ENCODE measurements at regions not wholly inside any gene's neighbourhood (a gene's known extent, or its start where the extent isn't known, plus 50 kb on each side); places are given as distances from the start of the nearest gene placed in this dataset.

DNA sequence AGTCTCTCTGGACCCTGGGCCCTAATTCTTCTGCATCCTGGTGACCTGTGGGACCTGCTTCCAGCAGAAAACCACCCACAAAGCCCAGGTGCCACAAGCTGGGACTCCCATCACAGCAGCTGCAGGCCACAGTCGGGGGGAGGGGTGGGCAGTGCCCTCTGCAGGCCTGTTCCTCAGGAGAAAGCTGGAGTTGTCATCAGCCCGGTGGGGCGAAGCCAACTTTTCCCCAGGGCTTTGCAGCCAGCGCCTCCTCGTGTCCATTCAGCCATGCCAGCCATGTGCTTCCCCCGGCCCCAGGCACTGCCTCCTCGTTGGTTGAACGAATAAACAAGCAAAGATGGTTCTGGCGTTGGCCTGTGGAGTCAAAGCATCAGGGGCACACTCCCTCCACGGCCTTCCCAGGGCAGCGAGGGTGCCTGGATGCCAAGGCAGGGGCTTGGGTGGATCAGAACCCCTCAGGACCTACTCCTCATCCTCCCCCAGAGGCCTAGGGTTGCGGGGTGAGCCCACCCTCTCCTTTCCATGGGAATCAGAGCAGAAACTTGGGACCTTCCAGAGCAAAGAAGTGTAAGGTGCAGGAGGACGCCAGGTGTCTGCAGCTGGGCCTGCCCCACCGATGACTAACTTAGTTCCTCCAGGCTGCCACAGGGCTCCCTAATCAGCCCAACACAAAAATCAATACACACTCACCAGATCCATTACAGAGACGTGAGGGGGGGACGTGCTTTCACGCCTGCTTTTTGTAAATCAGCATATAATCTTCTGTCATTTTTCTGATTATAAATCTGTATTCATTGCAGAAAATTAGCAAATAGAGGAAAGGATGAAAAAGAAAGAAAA lies 75.7 kb upstream of the RAB6C start:
- no peak for DNase-seq (ENCODE audit: low read depth, low spot score)

DNA sequence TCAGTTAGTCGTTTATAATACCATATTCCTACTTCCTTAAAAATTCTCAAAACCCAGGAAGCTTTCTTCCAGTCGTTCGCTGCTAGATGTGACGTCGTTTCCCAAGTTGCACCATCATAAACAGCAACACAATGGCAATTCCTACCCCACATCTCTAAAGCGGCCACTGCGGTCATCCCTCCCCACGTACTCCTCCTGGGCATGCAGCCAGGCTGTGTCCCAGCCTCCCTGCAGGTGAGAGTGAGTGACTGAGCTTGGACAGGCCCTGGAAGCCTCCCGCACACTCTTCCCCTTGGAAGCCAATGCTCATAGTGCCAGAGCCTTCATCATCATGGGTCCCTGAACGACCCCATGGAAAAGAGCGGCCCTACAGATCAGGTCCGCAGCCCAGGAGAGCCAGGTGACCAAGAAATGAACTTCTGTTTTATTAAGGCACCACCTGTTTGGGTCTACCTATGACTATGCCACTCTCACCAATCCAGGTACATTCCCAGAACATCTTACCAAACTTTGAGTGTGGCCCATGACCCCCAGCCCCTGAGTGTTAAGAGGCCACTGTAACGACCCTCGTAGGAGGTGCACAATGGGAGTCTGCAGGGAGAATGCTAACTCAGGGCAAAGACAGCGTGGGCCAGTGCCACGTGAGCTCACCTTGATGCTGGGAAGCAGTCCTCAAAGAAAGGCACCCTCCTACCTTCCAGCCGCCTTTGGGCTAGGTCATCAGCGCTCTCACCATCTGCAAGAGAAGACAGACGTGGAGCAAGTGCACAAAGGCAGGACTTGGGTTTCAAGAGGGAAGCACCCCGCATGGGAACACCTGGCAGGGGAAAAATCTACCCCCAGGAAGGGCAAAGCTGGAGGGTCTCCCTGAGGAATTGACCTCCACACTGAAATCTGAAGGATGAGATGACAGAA lies 74.7 kb upstream of the RAB6C start:
- no peak for DNase-seq (ENCODE audit: low read depth, low spot score)

DNA sequence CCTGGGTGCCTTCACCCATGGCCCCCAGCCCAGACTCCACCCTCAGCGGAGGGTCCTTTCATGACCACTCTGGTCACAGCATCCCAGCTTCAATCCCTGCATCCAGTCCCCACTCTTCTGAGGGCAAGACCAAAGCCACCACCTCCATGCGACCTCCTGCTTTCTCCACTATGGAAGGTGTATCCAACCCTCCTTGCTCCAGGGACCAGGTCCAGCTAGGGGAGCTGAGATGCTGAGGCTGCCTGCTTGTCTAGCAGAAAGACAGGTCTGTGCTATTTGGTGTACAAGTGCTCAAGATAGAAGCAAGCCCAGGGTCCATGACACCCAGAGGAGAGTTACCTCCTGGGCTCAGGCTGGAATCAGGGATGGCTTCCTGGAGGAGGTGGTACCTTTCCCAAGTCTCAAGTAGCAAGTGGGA lies 73.8 kb upstream of the RAB6C start:
- DNase-seq (ENCODE audit: low read depth, low spot score) = no peak

DNA sequence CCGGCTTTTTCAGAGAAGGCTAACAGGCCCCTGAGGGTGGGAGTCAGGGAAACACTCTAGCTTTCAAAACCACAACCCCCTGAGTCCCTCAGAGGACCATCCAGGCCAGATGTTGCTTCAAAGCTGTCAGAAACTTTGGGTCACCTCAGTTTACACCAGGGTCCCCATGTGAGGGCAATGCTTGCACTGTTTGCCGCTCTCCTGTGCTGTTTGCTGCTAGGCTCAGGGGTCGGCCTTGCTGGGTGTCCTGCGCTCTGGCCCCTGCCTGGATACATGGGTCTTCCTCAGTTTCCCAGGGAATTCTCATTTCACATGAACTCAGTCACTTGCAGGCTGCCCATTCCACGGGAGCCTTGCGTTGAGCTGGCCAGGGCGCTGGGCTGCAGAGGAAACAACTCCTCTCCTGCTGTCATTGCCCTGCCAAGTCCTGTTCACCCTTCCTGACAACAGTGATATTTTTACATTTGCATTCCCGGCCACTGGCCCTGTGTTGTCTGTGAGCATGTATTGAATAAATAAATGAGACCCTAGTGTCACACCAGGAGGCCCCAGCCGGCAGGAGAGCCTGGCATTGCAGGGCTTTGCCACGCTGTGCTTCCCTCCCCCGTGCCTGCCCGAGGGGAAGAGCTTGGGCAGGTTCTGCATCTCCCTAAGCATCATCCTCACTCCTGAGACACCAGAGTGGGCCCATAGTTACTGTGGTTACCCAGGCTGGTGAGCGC lies 73.2 kb upstream of the RAB6C start:
- no peak for DNase-seq (ENCODE audit: low read depth, low spot score)

DNA sequence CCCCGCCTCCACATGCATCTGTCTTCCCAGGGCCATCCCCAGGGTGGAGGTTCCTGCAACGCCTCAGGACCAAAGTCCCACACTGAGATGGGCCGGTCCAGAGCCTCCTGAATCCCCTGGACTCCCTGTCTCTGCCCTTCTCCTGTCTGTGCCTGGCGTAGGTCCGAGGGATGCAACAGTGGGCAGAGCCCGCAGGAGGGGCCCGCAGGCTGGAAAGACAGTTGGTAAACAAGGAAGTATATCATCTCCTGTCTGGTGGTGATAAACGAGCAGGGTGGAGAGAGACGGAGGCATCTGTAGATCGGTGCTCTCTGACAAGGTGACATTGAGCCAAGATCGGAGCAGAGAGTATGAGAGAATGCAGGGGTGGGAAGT lies 72.6 kb upstream of the RAB6C start:
- no peak for DNase-seq (ENCODE audit: low read depth, low spot score)

DNA sequence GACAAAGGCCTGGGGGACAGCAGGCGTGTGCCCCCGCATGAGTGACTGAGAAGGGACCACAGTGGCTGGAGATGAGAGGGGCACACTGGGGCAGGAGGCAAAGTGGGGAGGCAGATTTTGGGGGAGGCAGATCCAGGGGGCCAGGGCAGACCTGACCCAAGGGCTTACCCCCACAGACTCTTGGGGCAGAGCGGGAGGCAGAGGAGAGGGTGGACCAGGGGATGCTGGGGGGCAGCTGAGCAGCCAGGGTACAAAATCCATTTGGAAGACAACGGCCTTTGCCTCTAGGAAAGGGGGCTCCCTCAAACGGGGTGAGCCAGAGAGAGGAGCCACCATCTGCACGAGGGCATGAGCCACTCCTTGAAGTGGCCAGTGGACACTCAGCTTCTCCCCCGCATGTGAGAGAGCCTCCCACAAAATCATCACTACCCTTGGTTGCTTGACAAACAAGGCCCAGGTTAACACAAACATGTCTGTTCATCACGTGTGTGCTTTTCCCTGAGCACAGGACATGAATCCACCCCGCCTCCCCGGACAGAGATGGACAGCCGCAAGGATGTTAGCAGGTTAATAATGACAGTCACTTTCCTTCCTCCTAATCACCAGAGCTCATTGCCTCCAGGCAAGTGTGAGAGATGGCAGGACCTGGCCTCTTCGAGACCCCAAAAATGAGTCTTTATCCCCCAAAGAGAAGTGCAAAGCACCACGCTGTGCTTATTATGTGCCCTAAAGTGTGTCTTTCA lies 72.0 kb upstream of the RAB6C start:
- DNase-seq (ENCODE audit: low read depth, low spot score) = no peak

DNA sequence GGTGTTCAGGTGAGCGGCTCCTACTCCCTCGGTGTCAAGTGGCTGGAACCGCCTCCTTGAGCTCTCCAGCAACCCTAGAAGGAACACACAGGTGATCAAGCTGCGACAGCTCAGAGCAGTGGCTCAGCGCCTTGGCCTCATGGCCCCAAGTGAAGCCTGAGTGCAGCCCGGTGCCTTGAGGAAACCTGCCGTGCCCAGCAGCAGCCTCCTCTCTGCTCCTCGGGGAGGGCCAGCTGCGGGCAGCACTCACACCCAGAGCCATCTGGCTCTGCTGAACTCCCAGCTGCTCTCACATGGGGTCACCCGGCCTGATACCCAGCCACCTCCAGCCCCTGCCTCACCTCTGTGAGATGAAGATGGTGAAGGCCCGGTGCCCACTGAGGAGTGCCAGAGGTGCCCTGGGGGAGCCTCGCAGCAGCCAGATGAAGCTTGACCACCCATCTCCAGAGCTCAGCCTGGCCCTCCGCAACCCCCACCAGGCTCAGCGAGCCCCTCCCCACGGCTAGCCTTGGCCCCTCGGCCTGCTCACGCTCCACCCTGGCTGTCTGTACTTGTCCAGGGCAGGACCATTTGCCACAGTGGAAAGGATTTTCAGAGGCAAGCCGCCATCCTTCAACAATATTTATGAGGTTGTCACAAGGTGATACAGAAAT lies 70.6 kb upstream of the RAB6C start:
- no peak for DNase-seq (ENCODE audit: low read depth, low spot score)

DNA sequence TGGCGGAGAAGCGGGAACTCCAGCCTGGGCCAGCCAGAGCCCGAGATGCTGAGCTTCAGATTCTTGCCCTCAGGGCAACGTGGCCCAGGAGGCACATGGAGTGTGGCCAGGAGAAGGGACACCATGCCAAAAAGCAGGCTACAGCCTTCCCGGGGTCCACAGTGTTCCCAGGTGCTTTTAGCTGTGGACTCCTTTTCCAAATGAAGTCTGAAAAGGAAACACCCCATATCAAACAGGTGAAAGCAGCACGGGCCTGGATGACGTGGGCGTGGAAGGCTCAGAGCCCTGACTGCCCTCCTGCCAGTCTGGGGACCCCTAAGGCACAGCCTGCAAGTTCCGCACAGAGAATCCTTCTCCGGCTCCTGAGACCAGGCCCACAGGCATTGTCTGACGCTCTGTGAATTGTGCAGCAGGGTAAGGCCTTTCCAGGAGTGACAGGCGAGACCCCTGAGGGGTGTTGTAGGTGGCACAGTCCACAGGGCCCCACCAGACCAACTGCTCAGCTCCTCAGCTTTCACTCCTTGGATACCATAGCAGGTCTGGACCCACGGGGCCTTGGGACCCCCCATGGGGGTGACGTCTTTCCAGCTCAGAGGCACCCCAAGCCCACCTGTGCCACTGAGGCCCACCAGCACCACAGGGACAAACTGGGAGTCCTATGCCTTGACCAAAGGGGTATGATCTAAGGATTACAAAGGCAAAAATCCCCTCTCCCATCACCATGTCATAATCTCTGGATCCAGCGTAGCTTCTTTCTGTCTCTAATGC lies 69.6 kb upstream of the RAB6C start:
- DNase-seq (ENCODE audit: low read depth, low spot score) = no peak

DNA sequence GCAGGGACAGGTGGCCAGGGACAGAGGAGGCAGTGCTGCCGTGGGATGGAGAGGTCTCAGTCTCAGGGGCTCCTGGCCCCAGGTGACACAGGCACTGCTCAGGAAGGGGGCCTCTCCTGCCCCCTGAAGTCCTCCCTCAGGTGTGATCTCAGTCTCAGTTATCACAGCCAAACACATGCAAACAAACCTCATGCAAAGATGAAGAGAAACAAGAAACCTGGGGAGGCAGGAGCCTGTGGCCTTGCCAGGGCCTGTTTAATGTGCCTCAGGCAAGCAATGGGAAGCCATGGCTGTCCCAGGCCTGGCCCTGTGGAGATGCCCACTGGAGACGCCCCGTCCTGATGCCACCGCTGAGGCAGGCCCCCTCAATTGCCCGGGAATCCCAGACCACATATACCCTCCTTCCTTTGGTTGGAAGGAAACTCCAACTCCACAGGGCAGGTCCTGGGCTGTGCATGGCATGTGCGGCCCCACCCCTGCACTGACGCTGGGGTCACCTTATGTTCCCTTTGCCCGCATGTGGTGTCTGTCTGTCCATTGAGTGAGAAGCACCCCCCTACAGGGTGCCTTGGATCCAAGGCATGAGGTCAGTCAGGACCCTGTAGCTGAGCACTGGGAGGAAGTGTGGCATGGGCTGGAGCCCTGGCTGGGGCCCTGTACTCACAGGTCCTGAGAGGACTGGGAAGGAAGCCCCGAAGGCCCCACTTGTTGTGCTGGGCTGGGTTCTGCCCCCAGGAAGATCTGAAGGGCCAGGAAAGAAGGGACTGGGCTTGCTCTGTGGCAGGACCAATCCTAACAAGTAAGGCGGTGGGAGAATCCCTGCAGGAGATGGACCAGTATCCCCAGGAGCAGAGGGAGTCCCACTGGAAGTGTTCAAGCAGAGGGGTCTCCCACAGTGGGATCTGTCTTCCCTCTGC lies 68.8 kb upstream of the RAB6C start:
- no peak for DNase-seq (ENCODE audit: low read depth, low spot score)

DNA sequence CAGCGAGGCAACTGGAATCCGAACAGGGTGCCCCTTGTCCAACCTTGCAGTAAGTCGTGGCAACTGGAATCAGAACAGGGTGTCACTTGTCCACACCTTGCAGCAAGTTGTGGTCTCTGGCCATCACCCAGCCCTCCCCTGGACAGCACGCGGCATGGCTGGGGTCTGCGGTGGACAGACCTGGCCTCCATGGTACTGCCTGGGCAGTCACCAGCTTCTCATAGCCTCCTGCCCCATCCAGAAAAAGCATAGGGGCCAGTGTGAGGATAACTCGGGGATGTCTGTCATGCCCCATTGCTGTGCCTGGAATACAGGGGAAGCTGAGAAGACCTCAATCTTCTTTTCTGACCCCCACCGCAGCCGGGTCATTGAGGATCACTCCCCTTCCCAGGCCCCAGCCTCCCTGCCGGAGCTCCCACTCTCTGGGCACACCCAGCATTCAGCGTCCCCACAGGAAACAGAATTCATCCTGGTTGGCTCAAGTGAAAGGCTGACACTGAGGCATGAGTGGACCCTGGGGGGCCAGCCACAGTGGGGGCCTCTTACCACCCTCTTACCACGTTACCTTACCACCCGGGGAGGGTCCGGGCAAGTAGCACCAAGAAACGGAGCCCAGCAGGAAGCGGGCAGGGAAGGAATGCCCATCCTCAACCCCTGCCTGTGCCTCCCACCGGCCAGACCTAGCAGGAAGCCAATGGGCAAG lies 68.0 kb upstream of the RAB6C start:
- DNase-seq (ENCODE audit: low read depth, low spot score) = no peak

DNA sequence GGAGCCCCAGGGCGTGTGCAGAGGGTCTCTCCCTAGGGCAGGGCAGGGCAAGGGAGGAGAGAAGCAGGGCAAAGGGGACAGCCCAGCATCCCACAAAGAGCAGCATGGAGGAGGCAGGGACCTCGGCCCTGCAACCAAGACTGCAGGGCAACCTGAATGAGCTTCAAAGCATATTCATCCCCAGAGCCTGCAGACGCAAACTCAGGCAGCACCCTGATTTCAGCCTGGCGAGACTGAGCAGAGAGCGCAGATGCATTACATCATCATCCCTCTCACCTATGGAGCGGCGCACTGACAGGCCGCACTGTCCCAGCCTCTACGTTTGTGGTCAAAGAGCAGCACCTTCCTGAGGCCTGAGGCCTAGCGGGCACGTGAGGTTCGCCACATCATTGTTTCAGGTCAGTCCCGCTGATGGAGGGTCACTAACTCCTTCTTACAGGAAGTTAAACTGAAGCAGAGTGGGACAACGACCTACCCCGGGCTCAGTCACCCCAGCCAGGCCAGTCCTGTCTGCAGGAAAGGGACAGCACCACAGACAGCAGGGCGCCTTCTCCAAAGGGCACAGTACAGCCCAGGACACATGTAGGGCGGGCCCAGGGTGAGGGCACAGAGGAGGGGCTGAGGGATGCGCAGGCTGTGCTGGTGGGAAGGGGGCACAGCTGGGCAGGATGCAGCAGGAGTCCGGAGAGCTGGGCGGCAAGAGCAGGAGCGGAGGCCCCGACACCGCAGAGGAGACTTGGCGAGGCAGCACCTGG lies 67.2 kb upstream of the RAB6C start:
- no peak for DNase-seq (ENCODE audit: low read depth, low spot score)

DNA sequence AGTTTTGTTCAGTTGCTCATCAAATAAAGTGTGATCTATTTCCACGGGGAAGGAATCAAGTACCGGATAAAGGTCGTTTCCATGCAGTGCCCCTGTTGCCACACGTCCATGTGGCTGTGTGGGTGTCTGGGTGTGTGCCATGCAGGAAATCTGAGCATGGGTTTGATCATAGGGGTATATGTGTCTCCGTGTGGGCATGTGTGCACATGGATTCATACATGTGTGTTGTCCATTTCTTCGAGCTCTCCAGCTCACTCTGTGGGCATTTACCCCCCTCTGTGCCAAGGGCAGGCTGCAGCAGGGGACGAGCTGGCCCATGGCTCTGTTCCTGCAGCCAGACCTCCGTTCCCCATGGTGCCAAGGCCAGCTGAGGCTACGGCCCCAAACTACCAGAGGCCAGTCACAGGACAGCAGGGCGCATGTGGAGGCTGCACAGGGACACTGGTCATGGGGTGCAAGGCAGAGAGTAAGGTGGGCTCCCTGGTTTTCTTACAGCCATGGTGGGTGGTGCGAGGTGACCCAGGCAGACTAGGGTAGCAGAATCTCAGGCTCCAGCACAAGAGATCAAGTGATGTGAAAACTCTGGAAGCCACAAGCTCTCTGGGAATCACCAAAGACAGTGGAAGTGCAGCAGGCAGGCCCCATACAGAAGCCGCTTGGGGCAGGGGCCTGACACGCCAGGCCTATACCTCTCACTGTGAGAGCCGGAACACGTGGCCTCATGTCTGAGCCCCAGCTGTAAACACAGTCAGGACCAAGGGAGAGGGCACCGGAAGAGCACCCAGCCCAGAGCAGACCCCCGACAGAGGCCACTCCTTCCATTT lies 66.4 kb upstream of the RAB6C start:
- no peak for DNase-seq (ENCODE audit: low read depth, low spot score)

DNA sequence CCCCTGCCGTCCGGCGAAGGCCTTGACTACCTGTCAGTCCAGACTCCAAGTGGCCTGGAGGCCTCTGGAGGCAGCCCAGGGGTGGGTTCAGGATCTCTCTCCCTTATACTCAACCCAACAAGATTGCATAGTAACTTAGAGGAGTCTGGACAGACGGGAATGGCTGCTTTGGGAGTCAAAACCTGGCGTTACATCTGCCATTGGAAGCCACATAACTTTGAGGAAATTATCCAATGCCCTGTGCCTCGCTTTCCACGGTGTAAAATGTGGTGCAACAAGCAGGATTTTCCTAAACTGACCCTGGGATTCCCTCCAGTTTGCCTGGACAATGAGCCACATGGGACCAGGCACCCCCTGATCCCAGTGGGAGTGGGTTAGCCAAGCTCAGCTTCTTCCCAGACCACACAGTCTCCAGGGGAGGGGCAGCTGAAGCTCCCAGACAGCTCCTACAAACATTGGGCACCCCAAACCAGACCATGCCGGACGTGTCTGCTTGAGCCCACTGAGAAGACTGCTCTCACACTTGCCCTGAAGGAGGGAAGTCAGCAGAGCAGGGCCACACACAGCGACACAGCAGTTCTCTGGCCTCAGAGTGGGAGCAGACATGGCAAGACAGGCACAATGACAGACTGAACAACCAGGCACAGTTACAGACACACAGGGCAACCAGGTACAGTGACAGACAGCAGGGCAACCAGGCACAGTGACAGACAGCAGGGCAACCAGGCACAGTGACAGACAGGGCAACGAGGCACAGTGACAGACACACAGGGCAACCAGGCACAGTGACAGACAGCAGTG lies 65.6 kb upstream of the RAB6C start:
- no peak for DNase-seq (ENCODE audit: low read depth, low spot score)

DNA sequence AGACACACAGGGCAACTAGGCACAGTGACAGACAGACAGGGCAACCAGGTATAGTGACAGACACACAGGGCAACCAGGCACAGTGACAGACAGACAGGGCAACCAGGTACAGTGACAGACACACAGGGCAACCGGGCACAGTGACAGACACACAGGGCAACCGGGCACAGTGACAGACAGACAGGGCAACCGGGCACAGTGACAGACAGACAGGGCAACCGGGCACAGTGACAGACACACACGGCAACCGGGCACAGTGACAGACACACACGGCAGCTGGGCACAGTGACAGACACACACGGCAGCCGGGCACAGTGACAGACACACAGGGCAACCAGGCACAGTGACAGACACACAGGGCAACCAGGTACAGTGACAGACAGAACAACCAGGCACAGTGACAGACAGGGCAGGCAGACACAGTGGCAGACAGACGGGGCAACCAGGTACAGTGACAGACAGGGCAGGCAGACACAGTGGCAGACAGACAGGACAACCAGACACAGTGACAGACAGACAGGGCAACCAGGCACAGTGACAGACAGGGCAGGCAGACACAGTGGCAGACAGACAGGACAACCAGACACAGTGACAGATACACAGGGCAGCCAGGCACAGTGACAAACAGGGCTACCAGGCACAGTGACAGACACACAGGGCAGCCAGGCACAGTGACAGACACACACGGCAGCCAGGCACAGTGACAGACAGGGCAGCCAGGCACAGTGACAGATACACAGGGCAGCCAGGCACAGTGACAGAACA lies 64.7 kb upstream of the RAB6C start:
- DNase-seq (ENCODE audit: low read depth, low spot score) = no peak

DNA sequence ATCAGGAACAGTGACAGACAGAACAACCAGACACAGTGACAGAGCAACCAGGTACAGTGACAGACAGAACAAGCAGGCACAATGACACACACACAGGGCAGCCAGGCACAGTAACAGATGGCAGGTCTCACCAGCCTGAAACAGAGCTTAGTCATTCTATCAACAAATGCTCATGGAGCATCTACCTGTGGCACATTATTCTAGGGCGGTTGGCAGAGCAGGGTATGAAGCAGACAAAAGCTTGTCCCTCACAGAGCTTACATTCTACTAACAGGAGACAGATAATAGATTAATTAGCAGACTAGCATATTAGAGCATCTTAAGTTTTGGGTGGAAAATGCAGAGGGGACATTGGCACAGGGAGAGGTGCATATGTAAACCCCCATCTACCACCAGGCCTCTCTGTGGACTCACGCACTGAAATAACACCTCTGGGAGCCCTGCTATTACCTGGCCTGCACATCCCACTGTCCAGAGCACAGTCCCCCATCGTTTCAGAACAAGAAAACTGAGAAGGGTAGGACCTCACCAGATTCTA lies 64.1 kb upstream of the RAB6C start:
- no peak for DNase-seq (ENCODE audit: low read depth, low spot score)

All from smooth muscle cell of the brain vasculature (primary cell).